Keratinocyte (primary cell): ENCODE measurements at regions not wholly inside any gene's neighbourhood (a gene's known extent, or its start where the extent isn't known, plus 50 kb on each side); places are given as distances from the start of the nearest gene placed in this dataset.
"Not testable (repeated sequence)": the region's sequence is repeated elsewhere in the genome, so short reads cannot be mapped to it uniquely, and the experiment has no call there.

Source experiments
- DNase-seq: peaks from one replicate; pipeline ENCODE4 v3.0.0-alpha.2; 2011; ENCODE audit warnings: low read depth, missing footprints, low spot score
- FAIRE-seq: peaks from 2 replicates; lab custom pipeline; 2011; peaks lifted over from hg19 to GRCh38; lab: Jason Lieb, UNC
- H2AFZ ChIP-seq: 2 replicates; pipeline ENCODE4 v1.6.0; 2012; ENCODE audit warnings: low read length, control low read depth, inconsistent platforms; ENCODE audit not compliant: control insufficient read depth
- H3K27ac ChIP-seq: 2 replicates; pipeline ENCODE4 v1.5.1; 2011; ENCODE audit warnings: low read length; ENCODE audit not compliant: control insufficient read depth, insufficient read depth
- H3K27me3 ChIP-seq: 3 replicates; pipeline ENCODE4 v1.6.0; 2011; ENCODE audit warnings: low read length; ENCODE audit not compliant: control insufficient read depth, insufficient read depth; ENCODE audit errors: extremely low read depth
- H3K36me3 ChIP-seq, 2 experiments: 2 replicates in 1 of 2; 3 replicates in 1 of 2; pipeline ENCODE4 v1.5.1; 2011; ENCODE audit warnings: low read length in 2 of 2, mild to moderate bottlenecking in 1 of 2; ENCODE audit not compliant: control insufficient read depth in 2 of 2, insufficient read depth in 2 of 2; ENCODE audit errors: extremely low read depth in 1 of 2
- H3K4me1 ChIP-seq: 3 replicates; pipeline ENCODE4 v1.5.1; 2011; ENCODE audit warnings: low read length; ENCODE audit not compliant: control insufficient read depth, insufficient read depth; ENCODE audit errors: extremely low read depth
- H3K4me2 ChIP-seq: 3 replicates; pipeline ENCODE4 v1.6.0; 2011; ENCODE audit warnings: low read depth, low read length; ENCODE audit not compliant: control insufficient read depth, insufficient read depth; ENCODE audit errors: extremely low read depth
- H3K4me3 ChIP-seq, 3 experiments: fragments of 200-600 bp in 1 of 3; sonication (generic) in 1 of 3; 2 replicates in 2 of 3; 3 replicates in 1 of 3; pipeline ENCODE4 v1.5.1; 2011 to 2016; ENCODE audit warnings: low read length in 3 of 3, mild to moderate bottlenecking in 3 of 3, control low read depth in 2 of 3, inconsistent platforms in 1 of 3, low read depth in 1 of 3, mixed read lengths in 1 of 3, mixed run types in 1 of 3, moderate library complexity in 1 of 3; ENCODE audit not compliant: control insufficient read depth in 2 of 3, insufficient read depth in 2 of 3; ENCODE audit errors: extremely low read depth in 1 of 3
- H3K79me2 ChIP-seq: 2 replicates; pipeline ENCODE4 v1.6.0; 2012; ENCODE audit warnings: low read length; ENCODE audit not compliant: control insufficient read depth, insufficient read depth
- H3K9ac ChIP-seq: 3 replicates; pipeline ENCODE4 v1.6.0; 2011; ENCODE audit warnings: low read length; ENCODE audit not compliant: control insufficient read depth, insufficient read depth; ENCODE audit errors: extremely low read depth
- H3K9me1 ChIP-seq: 3 replicates; pipeline ENCODE4 v1.6.0; 2011; ENCODE audit warnings: low read length; ENCODE audit not compliant: control insufficient read depth, insufficient read depth; ENCODE audit errors: extremely low read depth
- H3K9me3 ChIP-seq: 2 replicates; pipeline ENCODE4 v1.5.1; 2012; ENCODE audit warnings: low read depth, low read length; ENCODE audit not compliant: control insufficient read depth
- H4K20me1 ChIP-seq: 3 replicates; pipeline ENCODE4 v1.6.0; 2011; ENCODE audit warnings: low read length; ENCODE audit not compliant: control insufficient read depth, insufficient read depth; ENCODE audit errors: extremely low read depth
- dilution Hi-C: fragments of 300-500 bp; cut with MboI; formaldehyde crosslinking; loops from one replicate; pipeline ENCODE4 v1.7.0; 2020; ENCODE audit warnings: low sequenced_read_pairs; ENCODE audit not compliant: extremely low pct_ligation_motif_present

DNA sequence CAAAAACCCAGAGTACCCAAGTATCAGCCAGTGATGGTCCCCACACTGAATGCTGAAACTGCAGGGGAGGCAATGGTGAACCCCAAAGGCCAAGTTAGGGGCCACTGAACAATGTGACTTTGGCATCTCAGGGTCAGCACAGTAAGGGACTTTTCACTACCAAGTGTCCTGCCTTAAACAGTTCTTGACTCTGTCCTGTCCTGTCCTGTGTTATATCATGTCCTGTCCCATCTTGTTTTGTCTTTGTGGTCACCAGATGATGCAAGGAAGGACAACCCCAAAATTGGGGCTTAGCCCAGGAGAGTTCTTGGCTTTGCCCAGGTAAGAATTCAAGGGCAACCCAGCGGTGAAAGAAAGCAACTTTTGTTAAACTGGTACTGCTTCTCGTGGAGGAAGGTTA, 105.0 kb downstream of the PPIAL4A start:
- H3K4me1 ChIP-seq, H3K9me1 ChIP-seq, H3K4me3 ChIP-seq, H3K9ac ChIP-seq, DNase-seq, H3K4me2 ChIP-seq, H3K9me3 ChIP-seq, H2AFZ ChIP-seq, H3K36me3 ChIP-seq, dilution Hi-C loops, H3K27ac ChIP-seq, H3K79me2 ChIP-seq, FAIRE-seq, H3K27me3 ChIP-seq, H4K20me1 ChIP-seq: not testable (repeated sequence)

DNA sequence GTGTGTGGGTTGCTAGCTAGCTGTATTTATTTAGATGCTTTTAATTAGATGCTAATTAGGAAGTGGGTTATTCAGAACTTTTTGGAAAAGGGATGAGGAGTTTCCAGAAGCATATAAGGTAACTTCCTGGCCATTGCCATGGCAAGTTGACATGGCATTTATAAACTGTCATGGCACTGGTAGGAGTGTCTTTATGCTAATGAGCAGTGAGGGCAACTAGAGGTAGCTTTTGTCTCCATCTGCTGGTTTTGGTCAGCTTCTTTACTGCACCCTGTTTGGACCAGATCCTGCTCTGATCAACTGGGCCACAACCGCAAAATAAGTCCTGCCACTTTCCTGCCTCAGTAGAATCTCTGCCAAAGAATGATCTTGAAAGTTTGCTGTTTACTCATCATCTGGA, 105.5 kb downstream of the PPIAL4A start:
- H3K9me3 ChIP-seq, FAIRE-seq, H3K4me3 ChIP-seq, H3K27me3 ChIP-seq, H3K9ac ChIP-seq, H2AFZ ChIP-seq, H4K20me1 ChIP-seq, H3K4me2 ChIP-seq, H3K36me3 ChIP-seq, dilution Hi-C loops, H3K27ac ChIP-seq, H3K9me1 ChIP-seq, H3K4me1 ChIP-seq, DNase-seq, H3K79me2 ChIP-seq: not testable (repeated sequence)

DNA sequence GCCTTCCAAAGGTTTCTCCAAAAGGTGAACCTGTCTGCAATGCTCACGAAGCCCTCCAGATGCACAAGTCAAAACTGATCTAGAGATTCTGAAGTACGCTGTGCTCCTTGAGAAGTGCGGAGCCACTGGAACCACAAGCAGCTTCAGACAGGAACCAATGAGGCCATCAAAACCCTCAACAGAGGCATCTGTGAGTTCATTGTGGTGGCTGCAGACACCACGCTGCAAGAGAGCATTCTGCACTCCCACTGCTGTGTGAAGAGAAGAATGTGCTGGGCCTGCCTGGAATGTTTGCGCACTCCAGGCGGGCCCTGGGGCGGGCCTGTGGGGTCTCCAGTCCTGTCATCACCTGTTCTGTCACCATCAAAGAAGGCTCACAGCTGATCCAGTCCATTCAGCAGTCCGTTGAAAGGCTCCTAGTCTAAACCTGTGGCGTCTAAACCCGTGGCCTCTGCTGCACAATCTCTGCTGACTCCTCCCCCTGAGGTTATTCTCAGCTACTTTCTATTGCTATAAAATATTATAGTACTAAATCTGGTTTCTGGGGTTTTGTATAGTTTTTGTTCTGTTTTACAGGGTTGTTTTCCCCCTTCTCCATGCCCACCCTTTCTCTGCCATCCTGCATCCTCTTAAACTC, 111.6 kb downstream of the PPIAL4A start:
- H2AFZ ChIP-seq, H3K79me2 ChIP-seq, H3K27me3 ChIP-seq, H3K9me1 ChIP-seq, H4K20me1 ChIP-seq, H3K4me2 ChIP-seq, FAIRE-seq, H3K9me3 ChIP-seq, H3K9ac ChIP-seq, DNase-seq, H3K27ac ChIP-seq, H3K36me3 ChIP-seq, H3K4me3 ChIP-seq, dilution Hi-C loops, H3K4me1 ChIP-seq: not testable (repeated sequence)

DNA sequence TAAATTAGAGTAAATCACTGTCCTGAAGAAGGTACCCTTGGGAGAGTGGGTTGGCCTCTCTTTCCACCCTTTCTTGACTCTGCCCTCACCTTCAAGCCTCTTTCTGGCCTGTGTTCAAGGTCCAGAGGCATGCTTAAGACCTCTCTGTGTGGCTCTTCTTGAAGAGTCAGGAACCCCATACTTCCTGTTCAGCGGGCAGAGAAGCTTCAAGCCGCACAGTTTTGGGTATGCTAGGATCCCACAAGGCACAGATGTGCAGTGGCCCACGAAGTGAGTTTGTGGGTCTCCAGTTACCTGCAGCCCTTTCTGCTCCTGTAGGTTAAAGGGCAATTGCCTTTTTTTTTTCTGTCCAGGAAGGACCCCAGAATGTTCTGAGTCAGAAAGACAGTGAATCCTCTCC, 113.7 kb downstream of the PPIAL4A start:
- H3K27me3 ChIP-seq, DNase-seq, FAIRE-seq, H3K36me3 ChIP-seq, H3K79me2 ChIP-seq, H3K4me3 ChIP-seq, dilution Hi-C loops, H3K9ac ChIP-seq, H3K4me2 ChIP-seq, H3K9me1 ChIP-seq, H2AFZ ChIP-seq, H3K9me3 ChIP-seq, H3K4me1 ChIP-seq, H4K20me1 ChIP-seq, H3K27ac ChIP-seq: not testable (repeated sequence)

DNA sequence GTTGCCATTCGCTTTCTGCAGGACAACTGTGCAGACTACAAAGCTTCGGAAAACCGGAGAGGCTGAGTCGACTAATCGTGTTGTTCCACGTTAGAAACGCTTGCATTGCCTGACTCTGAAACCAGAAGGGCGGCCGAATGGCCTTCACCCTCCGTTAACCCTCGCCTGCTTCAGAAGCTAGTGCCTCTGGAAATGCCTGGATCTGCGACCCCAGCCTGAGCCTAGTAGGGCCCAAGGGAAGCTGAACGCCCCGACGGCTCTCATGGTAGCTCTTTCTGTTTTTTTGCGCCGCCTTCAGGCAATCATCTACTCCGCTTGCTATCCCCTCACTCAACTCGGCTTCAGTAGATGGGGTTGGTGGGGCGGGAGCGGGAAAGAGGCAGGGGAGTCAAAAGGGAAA, 117.3 kb downstream of the PPIAL4A start:
- DNase-seq, FAIRE-seq: not testable (repeated sequence)

More for the DNA sequence above, 117.3 kb downstream of the PPIAL4A start:
- H3K27ac ChIP-seq, H3K4me1 ChIP-seq, dilution Hi-C loops, H3K9me1 ChIP-seq, H3K36me3 ChIP-seq, H3K4me2 ChIP-seq, H3K9ac ChIP-seq, H2AFZ ChIP-seq, H3K4me3 ChIP-seq, H3K79me2 ChIP-seq, H3K27me3 ChIP-seq, H4K20me1 ChIP-seq, H3K9me3 ChIP-seq: not testable (repeated sequence)
